ENCODE measurements at regions not wholly inside any gene's neighbourhood (a gene's known extent, or its start where the extent isn't known, plus 50 kb on each side); places are given as distances from the start of the nearest gene placed in this dataset.

DNA sequence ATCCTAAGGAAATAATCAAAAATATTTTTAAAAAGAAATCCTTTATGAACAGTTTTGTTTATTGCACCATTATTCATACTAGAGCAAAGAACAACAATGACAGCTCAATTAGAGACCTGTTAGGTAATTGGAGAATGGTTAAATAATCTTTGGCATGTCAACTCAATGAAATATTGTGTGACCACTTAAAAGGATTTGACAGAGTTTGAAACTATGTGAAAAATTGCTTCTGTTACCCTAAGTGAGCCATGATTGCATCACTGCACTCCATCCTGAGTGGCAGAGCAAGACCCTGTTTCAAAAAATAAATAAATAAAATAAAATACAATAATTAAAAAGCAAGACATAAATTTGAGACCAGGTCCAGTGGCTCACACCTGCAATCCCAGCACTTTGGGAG lies 66.1 kb upstream of the ATP8B1 start:
- in situ Hi-C loops (cut with MboI; ENCODE audit: low sequenced_read_pairs), result no loop called here
- CTCF ChIA-PET, result no interaction called here
- H3K36me3 ChIP-seq (ENCODE audit: control insufficient read depth, insufficient read depth, low read length), result no peaks in the 10 kb centered on the region

More for the DNA sequence above, 66.1 kb upstream of the ATP8B1 start:
- TF ChIP-seq SMC3 (IDR thresholded peaks at IDR 0.05; ENCODE audit: low read depth, low read length) (no peak), MXI1 (IDR thresholded peaks at IDR 0.05; ENCODE audit: borderline replicate concordance, low read depth, low read length) (no peak), CEBPB (IDR thresholded peaks at IDR 0.05; ENCODE audit: low read depth, low read length) (peak; percentile 42; the same call in 1 of the 2 replicates), MAFK (IDR thresholded peaks at IDR 0.05; ENCODE audit: low read depth, low read length) (no peak)
- no peak for DNase-seq
- Histone ChIP-seq H3K27ac (ENCODE audit: insufficient read depth, low read length) (no peak overlapping the region), H4K20me1 (ENCODE audit: insufficient read depth, low read length) (no peaks in the 10 kb centered on the region), H4K5ac (ENCODE audit: low read depth, low read length) (no peak overlapping the region), H2AFZ (replicated peaks; ENCODE audit: low read length, poor library complexity) (no peak overlapping the region), H3K23ac (ENCODE audit: low read depth, low read length) (no peak overlapping the region), H3K14ac (replicated peaks; ENCODE audit: low read depth, low read length) (no peak overlapping the region), H3K4ac (ENCODE audit: low read depth, low read length) (no peak overlapping the region), H4K91ac (ENCODE audit: insufficient read depth, low read depth, low read length) (no peak overlapping the region), H2AK9ac (replicated peaks; ENCODE audit: low read depth, low read length, poor library complexity) (no peak overlapping the region), H3K9ac (ENCODE audit: low read depth, low read length) (no peak overlapping the region), H2BK20ac (ENCODE audit: low read depth, low read length) (no peak overlapping the region), H2BK15ac (ENCODE audit: low read depth, low read length) (no peak overlapping the region), H3K4me3 (ENCODE audit: insufficient read depth, low read depth, low read length) (no peak overlapping the region), H3K4me1 (ENCODE audit: control insufficient read depth, insufficient read depth, low read length) (no peaks in the 10 kb centered on the region), H3K9me3 (ENCODE audit: control insufficient read depth, insufficient read depth, low read length) (peaks cover 9% of the 10 kb centered on the region), H4K8ac (ENCODE audit: low read depth in 2 of 2, low read length in 2 of 2) (no peak overlapping the region), H3K56ac (ENCODE audit: extremely low read depth, insufficient read depth, low read length) (no peak overlapping the region), H3K4me2 (ENCODE audit: low read depth, low read length) (no peak overlapping the region), H3K79me1 (ENCODE audit: low read depth in 1 of 2, low read length in 2 of 2) (no peaks in the 10 kb centered on the region), H3K27me3 (ENCODE audit: control insufficient read depth, insufficient read depth, low read length) (no peaks in the 10 kb centered on the region), H2BK120ac (ENCODE audit: low read depth, low read length) (no peak overlapping the region), H2BK5ac (ENCODE audit: low read depth, low read length, poor library complexity, severe bottlenecking) (no peak overlapping the region), H3K9me1 (ENCODE audit: insufficient read depth, low read length) (no peaks in the 10 kb centered on the region), H3K18ac (ENCODE audit: low read depth, low read length) (no peak overlapping the region), H2AK5ac (ENCODE audit: low read depth, low read length) (no peak overlapping the region)
- ATAC-seq (ENCODE audit: low read depth), result no peak
- no TSS peak for BruUV-seq (replicated peaks)
- dilution Hi-C loops (cut with HindIII; ENCODE audit: low sequenced_read_pairs, unreplicated experiment), result no loop called here
- intact Hi-C loops (cut with micrococcal nuclease), result no loop called here
- POLR2A ChIA-PET (ENCODE audit: unreplicated experiment), result no interaction called here

Measured in IMR-90 (cell line).